ENCODE measurements at regions not wholly inside any gene's neighbourhood (a gene's known extent, or its start where the extent isn't known, plus 50 kb on each side); places are given as distances from the start of the nearest gene placed in this dataset.

DNA sequence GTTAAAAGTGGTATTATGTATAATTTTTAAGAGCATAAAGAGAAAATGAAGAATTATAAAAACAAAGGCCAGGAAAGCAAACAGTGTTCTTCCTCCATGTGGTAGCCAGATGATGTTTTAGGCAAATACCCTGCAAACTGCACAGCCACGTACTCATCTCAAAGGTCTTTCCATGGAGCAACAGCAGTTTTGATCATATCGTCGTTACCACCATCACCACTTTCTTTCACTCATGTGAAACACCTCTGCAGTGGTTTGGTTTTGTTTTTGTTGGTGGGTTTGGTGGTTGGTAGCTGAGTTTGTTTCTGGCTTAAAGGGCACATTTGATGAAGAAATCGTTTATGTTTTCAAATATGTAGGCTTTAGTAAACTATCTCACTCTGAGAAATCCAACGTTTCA, 229.9 kb upstream of the AMELY start:
- DNase-seq = no peak

Measured in inflammatory macrophage treated with lipopolysaccharide for 4 hours (primary cell).